Osteocyte (in vitro differentiated cells): ENCODE measurements at regions not wholly inside any gene's neighbourhood (a gene's known extent, or its start where the extent isn't known, plus 50 kb on each side); places are given as distances from the start of the nearest gene placed in this dataset.

Source experiments
- DNase-seq: peaks from one replicate; pipeline ENCODE4 v3.0.0; 2021; ENCODE audit warnings: mixed read lengths; ENCODE audit not compliant: unreplicated experiment; ENCODE audit errors: extremely low spot score
- H3K27ac Mint-ChIP-seq: one replicate; pipeline ENCODE4 v1.8.0; 2021; ENCODE audit warnings: mild to moderate bottlenecking, mixed read lengths; ENCODE audit not compliant: unreplicated experiment
- H3K27me3 Mint-ChIP-seq: one replicate; pipeline ENCODE4 v1.8.0; 2021; ENCODE audit warnings: mixed read lengths; ENCODE audit not compliant: unreplicated experiment
- H3K36me3 Mint-ChIP-seq: one replicate; pipeline ENCODE4 v1.8.0; 2021; ENCODE audit warnings: mixed read lengths; ENCODE audit not compliant: unreplicated experiment
- H3K4me1 Mint-ChIP-seq: one replicate; pipeline ENCODE4 v1.8.0; 2021; ENCODE audit warnings: mixed read lengths; ENCODE audit not compliant: unreplicated experiment
- H3K4me3 Mint-ChIP-seq: one replicate; pipeline ENCODE4 v1.8.0; 2021; ENCODE audit warnings: mild to moderate bottlenecking, moderate library complexity, mixed read lengths; ENCODE audit not compliant: unreplicated experiment
- H3K9me3 Mint-ChIP-seq: one replicate; pipeline ENCODE4 v1.8.0; 2021; ENCODE audit warnings: mixed read lengths; ENCODE audit not compliant: unreplicated experiment
- CTCF ChIP-seq: fragments of 200-600 bp; sonication (generic); IDR thresholded peaks from 2 replicates; pipeline ENCODE4 v1.5.0; 2021; ENCODE audit warnings: antibody characterized with exemption, mild to moderate bottlenecking, moderate library complexity

- H3K36me3 Mint-ChIP-seq, result no peaks in the 10 kb centered on the region
- no peaks in the 10 kb centered on the region for H3K4me1 Mint-ChIP-seq
- DNase-seq, result no peak
- peaks cover 6% of the 10 kb centered on the region for H3K27me3 Mint-ChIP-seq
- H3K4me3 Mint-ChIP-seq, result no peak overlapping the region
- no peaks in the 10 kb centered on the region for H3K9me3 Mint-ChIP-seq
- TF ChIP-seq CTCF, result no peak
- H3K27ac Mint-ChIP-seq, result no peak overlapping the region
These were observed 138.7 kb upstream of the MYLIP start for GRCh38 chr6:15990179-15990578.

GRCh38 chr6:15989397-15989796, 139.5 kb upstream of the MYLIP start:
- H3K27ac Mint-ChIP-seq, result no peak overlapping the region
- H3K4me1 Mint-ChIP-seq, result no peaks in the 10 kb centered on the region
- H3K4me3 Mint-ChIP-seq, result no peak overlapping the region
- DNase-seq, result no peak
- no peaks in the 10 kb centered on the region for H3K9me3 Mint-ChIP-seq
- no peak for TF ChIP-seq CTCF
- H3K36me3 Mint-ChIP-seq, result no peaks in the 10 kb centered on the region
- H3K27me3 Mint-ChIP-seq, result peaks cover 6% of the 10 kb centered on the region

GRCh38 chr6:15987569-15987968, 141.3 kb upstream of the MYLIP start:
- Mint-ChIP-seq H3K27ac (no peak overlapping the region), H3K27me3 (peaks cover 8% of the 10 kb centered on the region), H3K9me3 (no peaks in the 10 kb centered on the region), H3K4me1 (no peaks in the 10 kb centered on the region), H3K36me3 (no peaks in the 10 kb centered on the region), H3K4me3 (no peak overlapping the region)
- no peak for TF ChIP-seq CTCF
- DNase-seq, result no peak

GRCh38 chr6:15986027-15986629, 142.8 kb upstream of the MYLIP start:
- Mint-ChIP-seq H3K27me3 (peaks cover 7% of the 10 kb centered on the region), H3K4me1 (no peaks in the 10 kb centered on the region), H3K4me3 (no peak overlapping the region), H3K36me3 (no peaks in the 10 kb centered on the region), H3K27ac (no peak overlapping the region), H3K9me3 (no peaks in the 10 kb centered on the region)
- no peak for DNase-seq
- TF ChIP-seq CTCF, result no peak

GRCh38 chr6:15985379-15985959, 143.4 kb upstream of the MYLIP start:
- Mint-ChIP-seq H3K27ac (no peak overlapping the region), H3K36me3 (no peaks in the 10 kb centered on the region), H3K4me3 (no peak overlapping the region), H3K4me1 (no peaks in the 10 kb centered on the region), H3K27me3 (peaks cover 6% of the 10 kb centered on the region), H3K9me3 (no peaks in the 10 kb centered on the region)
- DNase-seq, result no peak
- TF ChIP-seq CTCF, result no peak
